Bone marrow (tissue), 2 donors: ENCODE measurements at regions not wholly inside any gene's neighbourhood (a gene's known extent, or its start where the extent isn't known, plus 50 kb on each side); places are given as distances from the start of the nearest gene placed in this dataset.
A peak's percentile ranks its signal among the peaks of the same experiment; 100 is the strongest.

Experiments
- DNase-seq, 2 donors: peaks; one replicate each; lab custom pipeline; 2025; lab: John Stamatoyannopoulos, UW

- no peak for DNase-seq
These were observed 92.3 kb upstream of the CD44 start for GRCh38 chr11:35046681-35047080.

DNA sequence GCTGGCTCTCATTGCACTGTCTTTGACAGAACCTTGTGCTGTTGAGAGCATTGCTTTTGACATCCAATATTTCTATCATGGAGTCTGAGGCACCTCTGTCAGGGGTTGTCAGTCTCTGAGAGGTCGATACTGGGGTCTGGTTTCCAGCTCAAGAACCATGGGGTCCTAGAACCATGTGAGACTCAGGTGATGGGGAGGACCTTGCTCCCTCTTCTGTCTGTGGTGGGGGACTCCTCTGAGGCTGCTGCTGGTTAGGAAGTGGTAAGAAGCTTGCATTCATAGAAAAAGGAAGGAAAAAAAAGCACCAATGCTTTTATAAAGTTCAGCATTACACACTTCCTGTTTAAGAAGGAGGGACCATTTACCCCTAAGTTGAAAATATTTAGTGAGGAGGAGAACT is 91.8 kb upstream of the CD44 start:
- DNase-seq = peak in 1 of 2 donors; percentile 88

DNA sequence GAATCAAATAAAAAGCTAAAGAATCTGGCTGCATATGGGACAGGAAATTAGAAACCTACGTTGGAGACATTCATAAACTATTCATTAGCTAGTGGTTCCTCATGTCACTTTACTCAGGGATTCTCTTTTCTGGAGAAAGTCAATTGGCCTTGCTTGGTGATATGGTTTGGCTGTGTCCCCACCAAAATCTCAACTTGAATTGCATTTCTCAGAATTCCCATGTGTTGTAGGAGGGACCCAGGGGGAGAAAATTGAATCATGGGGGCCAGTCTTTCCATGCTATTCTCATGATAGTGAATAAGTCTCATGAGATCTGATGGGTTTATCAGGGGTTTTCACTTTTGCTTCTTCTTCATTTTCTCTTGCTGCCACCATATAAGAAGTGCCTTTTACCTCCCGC is 91.2 kb upstream of the CD44 start:
- no peak for DNase-seq

- peak in 1 of 2 donors; percentile 48 for DNase-seq
These were observed 90.6 kb upstream of the CD44 start for GRCh38 chr11:35048346-35048745.

GRCh38 chr11:35049859-35050531 is 89.0 kb upstream of the CD44 start:
- no peak for DNase-seq

GRCh38 chr11:35050541-35050995 is 88.4 kb upstream of the CD44 start:
- peak in 1 of 2 donors; percentile 85 for DNase-seq

GRCh38 chr11:35056391-35057093 is 82.4 kb upstream of the CD44 start:
- DNase-seq = no peak

DNA sequence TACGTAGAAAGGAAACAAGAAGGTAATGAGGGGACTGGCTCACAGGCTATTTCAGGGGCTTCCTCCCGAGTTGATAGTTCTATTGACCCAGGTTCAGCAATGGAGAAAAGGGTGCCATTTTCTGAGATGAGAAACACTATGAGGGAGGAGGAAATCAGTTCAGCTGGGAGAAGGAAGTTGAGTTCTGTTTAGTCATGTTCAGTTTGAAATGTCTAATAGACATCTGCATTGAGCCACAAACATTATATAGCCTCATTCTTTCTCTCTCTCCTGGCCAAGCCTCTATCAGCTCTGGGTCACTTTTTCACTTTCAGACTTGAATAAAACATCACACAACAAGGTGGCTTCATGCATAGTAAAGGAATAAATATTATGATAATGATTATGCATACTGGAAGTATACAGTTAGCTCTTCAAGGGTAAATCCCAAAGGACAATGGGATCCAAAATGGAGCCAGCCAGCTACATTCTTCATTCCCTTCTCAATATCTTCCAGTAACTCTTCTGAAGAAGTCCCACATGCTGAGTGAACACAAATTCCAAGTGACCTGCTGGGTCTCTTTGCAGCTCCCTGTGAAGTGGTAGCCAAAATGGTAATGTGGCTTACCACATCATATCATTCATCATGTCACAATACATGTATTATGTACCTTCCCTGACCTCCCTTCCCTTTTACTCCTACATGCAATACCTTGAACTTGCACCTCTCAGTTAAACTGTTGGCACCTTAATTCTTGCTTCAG is 80.9 kb upstream of the CD44 start:
- peak in 1 of 2 donors; percentile 62 for DNase-seq

GRCh38 chr11:35058669-35059434 is 80.1 kb upstream of the CD44 start:
- DNase-seq = no peak

DNA sequence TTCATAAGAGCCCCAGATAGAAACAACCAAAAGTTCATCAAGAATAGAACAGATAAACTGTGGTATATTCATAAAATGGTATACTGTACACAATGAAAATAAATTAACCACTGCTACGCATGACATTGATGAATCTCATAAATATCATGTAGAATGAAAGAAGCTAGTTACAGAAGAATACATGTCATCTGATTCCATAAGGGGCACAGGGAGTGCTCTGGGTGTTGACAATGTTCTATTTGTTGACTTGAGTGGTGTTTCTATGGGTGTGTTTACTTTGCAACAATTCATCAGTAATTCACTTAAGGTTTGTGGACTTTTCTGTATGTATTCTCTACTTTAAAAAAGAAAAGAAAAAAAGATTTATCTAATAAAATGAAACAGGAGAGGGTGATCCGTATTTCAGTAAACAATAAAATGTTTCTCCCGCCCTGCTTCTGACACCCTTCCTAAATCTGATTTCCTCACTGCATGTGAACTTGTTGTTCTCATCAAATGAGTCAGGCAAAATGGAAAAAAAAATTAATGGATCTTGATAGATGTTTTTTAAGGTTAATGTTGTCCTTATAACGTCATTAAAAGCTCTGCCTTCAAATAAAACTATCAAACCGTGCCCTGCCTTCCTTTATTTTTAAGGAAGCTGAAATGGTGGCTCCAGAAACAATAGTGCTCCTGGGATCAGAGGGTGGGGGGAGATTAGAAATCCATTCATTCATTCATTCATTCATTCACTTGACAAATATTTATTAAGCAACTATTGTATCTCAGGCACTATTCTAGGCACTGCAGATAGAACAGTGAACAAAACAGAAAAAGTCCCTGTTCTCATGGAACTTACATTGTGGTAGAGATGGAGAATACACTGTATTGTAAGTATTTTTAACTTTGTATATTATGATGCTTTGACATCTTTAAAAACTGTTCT is 77.2 kb upstream of the CD44 start:
- DNase-seq = no peak

DNA sequence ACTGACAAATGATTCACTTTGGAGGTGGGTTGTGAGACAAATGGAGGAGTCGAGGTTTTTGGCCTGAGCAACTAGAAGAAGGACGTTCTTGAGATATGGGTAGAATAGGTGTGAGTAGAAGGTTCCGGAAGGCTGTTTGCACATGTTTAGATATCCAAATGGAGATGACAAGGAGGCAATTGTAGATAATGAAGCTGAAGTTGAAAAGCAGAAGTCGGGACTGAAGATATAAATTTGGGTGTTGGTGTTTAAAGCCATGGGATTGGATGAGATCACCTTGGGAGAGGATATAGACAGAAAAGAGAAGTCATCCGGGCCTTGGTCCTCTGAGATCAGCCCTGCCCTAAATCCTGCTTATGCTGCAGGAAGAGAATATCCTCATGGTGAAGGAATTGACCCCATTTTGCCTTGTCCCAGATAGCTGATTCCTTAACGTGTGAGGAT is 75.5 kb upstream of the CD44 start:
- peak in 1 of 2 donors; percentile 61 for DNase-seq

- DNase-seq = no peak
These were observed 74.7 kb upstream of the CD44 start for GRCh38 chr11:35064114-35064800.

- no peak for DNase-seq
These were observed 73.4 kb upstream of the CD44 start for GRCh38 chr11:35065566-35065965.

- DNase-seq = no peak
These were observed 72.9 kb upstream of the CD44 start for GRCh38 chr11:35066030-35066429.

- DNase-seq = peak in 1 of 2 donors; percentile 89
These were observed 72.1 kb upstream of the CD44 start for GRCh38 chr11:35066783-35067423.

- no peak for DNase-seq
These were observed 67.2 kb upstream of the CD44 start for GRCh38 chr11:35071722-35072121.

DNA sequence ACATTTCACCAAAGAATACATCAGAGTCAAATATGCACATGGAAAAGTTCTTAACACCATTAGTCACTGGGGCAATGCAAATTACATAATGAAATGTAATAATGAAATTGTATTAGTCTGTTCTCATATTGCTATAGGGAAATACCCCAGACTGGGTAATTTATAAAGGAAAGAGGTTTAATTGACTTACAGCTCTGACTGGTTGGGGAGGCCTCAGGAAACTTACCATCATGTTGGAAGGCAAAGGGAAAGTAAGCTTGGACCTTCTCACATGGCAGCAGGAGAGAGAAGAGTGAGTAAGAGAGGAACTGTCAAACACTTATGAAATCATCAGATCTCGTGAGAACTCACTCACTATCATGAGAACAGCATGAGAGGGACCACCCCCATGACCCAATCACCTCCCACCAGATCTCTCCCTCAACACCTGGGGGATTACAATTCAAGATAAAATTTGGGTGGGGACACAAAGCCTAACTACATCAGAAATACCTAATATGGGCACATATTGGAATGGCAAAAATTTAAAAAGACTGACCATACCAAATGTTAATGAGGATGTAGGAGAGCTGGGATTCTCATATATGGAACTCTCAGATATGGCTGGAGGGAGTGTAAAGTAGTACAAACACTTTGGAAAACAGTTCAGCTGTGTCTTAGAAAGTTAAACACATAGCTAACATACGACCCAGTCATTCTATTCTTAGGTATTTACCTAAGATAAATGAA is 65.1 kb upstream of the CD44 start:
- DNase-seq = no peak

DNA sequence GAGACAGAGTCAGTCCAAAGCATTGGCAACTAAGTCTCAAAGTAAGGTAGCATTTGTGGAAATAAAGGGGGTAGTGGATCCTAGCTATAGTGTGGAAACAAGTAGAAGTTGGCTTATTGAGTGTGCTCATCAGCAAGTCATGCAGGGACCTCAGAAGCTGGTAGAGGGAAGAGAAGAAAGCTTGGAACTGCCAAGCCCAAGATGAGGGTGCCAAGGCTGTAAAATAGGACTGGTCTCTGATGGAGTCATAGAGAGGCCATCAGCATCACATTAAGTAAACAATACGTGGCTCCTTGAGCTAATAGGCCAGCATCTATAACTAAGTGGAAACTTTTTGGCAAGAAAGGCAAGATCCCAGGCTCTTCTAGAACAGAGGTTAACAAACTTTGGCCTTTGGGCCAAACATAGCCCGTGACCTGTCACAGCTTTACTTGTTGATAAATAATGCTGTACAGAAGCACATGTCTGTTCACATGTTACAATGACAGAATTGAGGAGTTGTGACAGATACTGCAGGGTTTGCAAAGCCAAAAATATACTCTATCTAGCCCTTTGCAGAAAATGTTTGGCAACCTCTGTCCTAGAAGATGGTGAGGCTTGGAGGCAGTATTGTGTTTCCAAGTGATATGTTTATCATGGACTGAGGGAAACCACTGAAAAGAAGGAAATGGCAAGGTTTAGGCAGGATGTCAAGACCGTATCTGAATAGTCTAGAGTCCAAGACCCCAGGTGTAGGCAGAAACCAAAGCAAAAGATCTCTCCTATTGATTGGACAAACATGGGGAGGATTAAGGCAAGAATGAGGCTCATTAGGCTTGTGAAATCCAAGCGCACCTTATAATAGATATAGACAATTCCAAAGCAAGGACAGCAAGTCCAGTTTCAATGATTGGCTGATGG is 62.5 kb upstream of the CD44 start:
- DNase-seq = no peak
